ENCODE measurements at regions not wholly inside any gene's neighbourhood (a gene's known extent, or its start where the extent isn't known, plus 50 kb on each side); places are given as distances from the start of the nearest gene placed in this dataset.

DNA sequence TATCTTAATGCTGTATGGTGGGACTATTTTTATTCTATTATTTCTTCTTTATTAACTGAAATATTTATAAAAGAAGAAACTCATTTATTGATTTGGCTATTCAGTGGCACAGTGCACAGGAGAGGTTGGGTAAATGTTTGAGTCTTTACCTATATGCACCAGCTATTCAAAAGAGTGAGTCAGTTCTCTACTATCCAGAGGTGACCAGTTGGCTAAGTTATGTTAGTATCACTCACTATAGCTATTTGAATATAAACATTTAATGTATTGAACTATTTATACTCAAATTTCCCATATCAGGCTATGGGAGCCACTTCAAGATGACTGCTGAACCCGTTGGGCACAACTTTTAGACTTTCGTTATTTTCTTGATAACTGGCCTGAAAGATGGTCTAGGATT lies 106.1 kb upstream of the VEGFC start:
- TF ChIP-seq GATA2 (IDR thresholded peaks at IDR 0.05; ENCODE audit: low read depth, low read length) = no peak
- TF ChIP-seq GATA3 (IDR thresholded peaks at IDR 0.05; ENCODE audit: low read depth, low read length) = no peak
